ENCODE measurements at regions not wholly inside any gene's neighbourhood (a gene's known extent, or its start where the extent isn't known, plus 50 kb on each side); places are given as distances from the start of the nearest gene placed in this dataset.

DNA sequence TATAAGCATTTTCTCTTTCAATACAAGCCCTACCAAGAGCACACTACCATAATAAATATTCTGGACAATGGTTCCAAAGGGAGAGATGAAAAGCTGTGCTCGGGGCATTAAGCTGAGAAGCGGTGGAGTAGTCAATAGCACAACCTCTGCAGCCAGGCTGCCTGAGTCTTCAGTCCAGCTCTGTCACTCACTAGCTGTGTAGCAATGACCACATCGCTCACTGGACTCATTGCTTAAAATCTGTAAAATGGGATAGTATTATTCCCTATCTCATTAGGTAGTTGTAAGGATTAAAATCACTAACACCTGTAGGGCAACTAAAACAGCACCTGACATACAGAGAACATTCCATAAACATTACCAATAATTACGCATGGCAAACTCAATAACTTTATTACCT, 199.9 kb upstream of the KLF14 start (continued):
- TF ChIP-seq ZNF317 (CRISPR knock-in tag; IDR thresholded peaks at IDR 0.05; ENCODE audit: borderline replicate concordance, low read depth), result no peak
- no peak for TF ChIP-seq JUN (CRISPR knock-in tag; IDR thresholded peaks at IDR 0.05)

- no peaks in the 10 kb centered on the region for H3K9me3 Mint-ChIP-seq
- no peaks in the 10 kb centered on the region for H3K36me3 Mint-ChIP-seq
- CTCF ChIA-PET, result interaction anchor here (0.9 to 2.7 kb wide), 3 partner anchors 24 to 47 kb away, joined by 3 to 17 read pairs (median 3); no protein-coding TSS in a partner anchor
- H3K27ac Mint-ChIP-seq, result no peak overlapping the region; the same call in 1 of the 2 replicates
- peaks cover 15% of the 10 kb centered on the region for H3K4me1 Mint-ChIP-seq
- no peaks in the 10 kb centered on the region for H3K27me3 Mint-ChIP-seq (ENCODE audit: low read depth)
- no peak overlapping the region for H3K4me3 Mint-ChIP-seq
- DNase-seq (ENCODE audit: low spot score) (no peak), ATAC-seq (no peak)
- TF ChIP-seq, protein P1, sequence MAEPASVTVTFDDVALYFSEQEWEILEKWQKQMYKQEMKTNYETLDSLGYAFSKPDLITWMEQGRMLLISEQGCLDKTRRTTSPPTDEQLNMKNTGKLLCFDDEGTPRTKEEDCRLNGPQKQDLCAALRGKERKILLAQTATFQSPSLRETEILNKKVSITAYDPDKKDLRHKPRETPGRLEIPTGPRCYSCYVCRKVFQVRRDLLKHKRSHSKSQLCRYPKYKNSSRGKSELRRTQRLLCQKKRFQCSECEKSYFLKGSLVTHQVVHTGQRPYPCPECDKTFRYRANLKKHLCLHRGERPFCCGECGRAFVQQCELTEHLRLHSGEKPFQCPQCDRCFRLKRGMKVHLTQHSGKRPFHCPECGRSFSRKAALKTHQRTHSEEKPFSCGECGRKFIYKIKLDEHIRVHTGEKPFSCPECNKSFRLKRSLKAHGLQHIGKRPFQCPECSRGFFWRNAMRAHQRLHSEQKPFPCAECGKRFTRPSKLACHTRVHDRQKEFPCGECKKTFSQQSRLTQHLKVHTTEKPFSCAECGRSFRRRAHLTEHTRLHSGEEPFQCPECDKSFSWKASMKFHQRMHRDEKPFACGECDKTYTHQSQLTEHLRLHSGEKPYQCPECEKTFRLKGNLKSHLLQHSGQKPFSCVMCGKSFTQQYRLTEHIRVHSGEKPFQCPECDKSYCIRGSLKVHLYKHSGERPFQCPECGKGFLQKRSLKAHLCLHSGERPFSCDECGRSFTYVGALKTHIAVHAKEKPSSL (CRISPR knock-in tag; conservative IDR thresholded peaks at IDR 0.05), result no peak
- TF ChIP-seq GABPB1 (CRISPR knock-in tag; IDR thresholded peaks at IDR 0.05) (no peak), ZNF317 (CRISPR knock-in tag; IDR thresholded peaks at IDR 0.05; ENCODE audit: borderline replicate concordance, low read depth) (no peak), ZNF263 (CRISPR knock-in tag; IDR thresholded peaks at IDR 0.05; ENCODE audit: low read depth) (no peak), HMGA2 (CRISPR knock-in tag; IDR thresholded peaks at IDR 0.05) (no peak)
- TF ChIP-seq, protein P2, sequence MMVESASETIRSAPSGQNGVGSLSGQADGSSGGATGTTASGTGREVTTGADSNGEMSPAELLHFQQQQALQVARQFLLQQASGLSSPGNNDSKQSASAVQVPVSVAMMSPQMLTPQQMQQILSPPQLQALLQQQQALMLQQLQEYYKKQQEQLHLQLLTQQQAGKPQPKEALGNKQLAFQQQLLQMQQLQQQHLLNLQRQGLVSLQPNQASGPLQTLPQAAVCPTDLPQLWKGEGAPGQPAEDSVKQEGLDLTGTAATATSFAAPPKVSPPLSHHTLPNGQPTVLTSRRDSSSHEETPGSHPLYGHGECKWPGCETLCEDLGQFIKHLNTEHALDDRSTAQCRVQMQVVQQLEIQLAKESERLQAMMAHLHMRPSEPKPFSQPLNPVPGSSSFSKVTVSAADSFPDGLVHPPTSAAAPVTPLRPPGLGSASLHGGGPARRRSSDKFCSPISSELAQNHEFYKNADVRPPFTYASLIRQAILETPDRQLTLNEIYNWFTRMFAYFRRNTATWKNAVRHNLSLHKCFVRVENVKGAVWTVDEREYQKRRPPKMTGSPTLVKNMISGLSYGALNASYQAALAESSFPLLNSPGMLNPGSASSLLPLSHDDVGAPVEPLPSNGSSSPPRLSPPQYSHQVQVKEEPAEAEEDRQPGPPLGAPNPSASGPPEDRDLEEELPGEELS (CRISPR knock-in tag; IDR thresholded peaks at IDR 0.05), result no peak
- TF ChIP-seq, protein P3, sequence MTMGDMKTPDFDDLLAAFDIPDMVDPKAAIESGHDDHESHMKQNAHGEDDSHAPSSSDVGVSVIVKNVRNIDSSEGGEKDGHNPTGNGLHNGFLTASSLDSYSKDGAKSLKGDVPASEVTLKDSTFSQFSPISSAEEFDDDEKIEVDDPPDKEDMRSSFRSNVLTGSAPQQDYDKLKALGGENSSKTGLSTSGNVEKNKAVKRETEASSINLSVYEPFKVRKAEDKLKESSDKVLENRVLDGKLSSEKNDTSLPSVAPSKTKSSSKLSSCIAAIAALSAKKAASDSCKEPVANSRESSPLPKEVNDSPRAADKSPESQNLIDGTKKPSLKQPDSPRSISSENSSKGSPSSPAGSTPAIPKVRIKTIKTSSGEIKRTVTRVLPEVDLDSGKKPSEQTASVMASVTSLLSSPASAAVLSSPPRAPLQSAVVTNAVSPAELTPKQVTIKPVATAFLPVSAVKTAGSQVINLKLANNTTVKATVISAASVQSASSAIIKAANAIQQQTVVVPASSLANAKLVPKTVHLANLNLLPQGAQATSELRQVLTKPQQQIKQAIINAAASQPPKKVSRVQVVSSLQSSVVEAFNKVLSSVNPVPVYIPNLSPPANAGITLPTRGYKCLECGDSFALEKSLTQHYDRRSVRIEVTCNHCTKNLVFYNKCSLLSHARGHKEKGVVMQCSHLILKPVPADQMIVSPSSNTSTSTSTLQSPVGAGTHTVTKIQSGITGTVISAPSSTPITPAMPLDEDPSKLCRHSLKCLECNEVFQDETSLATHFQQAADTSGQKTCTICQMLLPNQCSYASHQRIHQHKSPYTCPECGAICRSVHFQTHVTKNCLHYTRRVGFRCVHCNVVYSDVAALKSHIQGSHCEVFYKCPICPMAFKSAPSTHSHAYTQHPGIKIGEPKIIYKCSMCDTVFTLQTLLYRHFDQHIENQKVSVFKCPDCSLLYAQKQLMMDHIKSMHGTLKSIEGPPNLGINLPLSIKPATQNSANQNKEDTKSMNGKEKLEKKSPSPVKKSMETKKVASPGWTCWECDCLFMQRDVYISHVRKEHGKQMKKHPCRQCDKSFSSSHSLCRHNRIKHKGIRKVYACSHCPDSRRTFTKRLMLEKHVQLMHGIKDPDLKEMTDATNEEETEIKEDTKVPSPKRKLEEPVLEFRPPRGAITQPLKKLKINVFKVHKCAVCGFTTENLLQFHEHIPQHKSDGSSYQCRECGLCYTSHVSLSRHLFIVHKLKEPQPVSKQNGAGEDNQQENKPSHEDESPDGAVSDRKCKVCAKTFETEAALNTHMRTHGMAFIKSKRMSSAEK (CRISPR knock-in tag; IDR thresholded peaks at IDR 0.05; ENCODE audit: borderline replicate concordance), result no peak
- POLR2A ChIA-PET, result no interaction called here
Measured at GRCh38 chr7:130935564-130936157, 201.7 kb upstream of the KLF14 start.

GRCh38 chr7:130936202-130936931, 202.4 kb upstream of the KLF14 start:
- Mint-ChIP-seq H3K27ac (peak overlapping the region; percentile 51), H3K4me1 (peaks cover 22% of the 10 kb centered on the region), H3K9me3 (no peaks in the 10 kb centered on the region), H3K36me3 (no peaks in the 10 kb centered on the region), H3K27me3 (ENCODE audit: low read depth) (no peaks in the 10 kb centered on the region), H3K4me3 (no peak overlapping the region)
- CTCF ChIA-PET, result interaction anchor here (0.9 to 2.7 kb wide), 3 partner anchors 24 to 46 kb away, joined by 3 to 17 read pairs (median 3); no protein-coding TSS in a partner anchor
- POLR2A ChIA-PET, result no interaction called here
- ATAC-seq, result no peak
- DNase-seq (ENCODE audit: low spot score), result no peak
- TF ChIP-seq TEAD1 (CRISPR knock-in tag; IDR thresholded peaks at IDR 0.05) (no peak), SMAD3 (CRISPR knock-in tag; IDR thresholded peaks at IDR 0.05; ENCODE audit: borderline replicate concordance) (no peak), SP1 (CRISPR knock-in tag; conservative IDR thresholded peaks at IDR 0.05) (no peak), NFE2L1 (CRISPR knock-in tag; IDR thresholded peaks at IDR 0.05) (no peak), ELF4 (CRISPR knock-in tag; IDR thresholded peaks at IDR 0.05; ENCODE audit: low read depth) (no peak), PRRX2 (CRISPR knock-in tag; IDR thresholded peaks at IDR 0.05) (no peak), EMX1 (CRISPR knock-in tag; IDR thresholded peaks at IDR 0.05) (no peak), ZNF121 (CRISPR knock-in tag; IDR thresholded peaks at IDR 0.05) (no peak), ZNF219 (CRISPR knock-in tag; IDR thresholded peaks at IDR 0.05; ENCODE audit: borderline replicate concordance) (no peak), USF2 (CRISPR knock-in tag; IDR thresholded peaks at IDR 0.05) (no peak)
- TF ChIP-seq, protein P1 (CRISPR knock-in tag; conservative IDR thresholded peaks at IDR 0.05), result no peak
- TF ChIP-seq, protein P4, sequence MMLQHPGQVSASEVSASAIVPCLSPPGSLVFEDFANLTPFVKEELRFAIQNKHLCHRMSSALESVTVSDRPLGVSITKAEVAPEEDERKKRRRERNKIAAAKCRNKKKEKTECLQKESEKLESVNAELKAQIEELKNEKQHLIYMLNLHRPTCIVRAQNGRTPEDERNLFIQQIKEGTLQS (CRISPR knock-in tag; conservative IDR thresholded peaks at IDR 0.05), result no peak

All from WTC11 (cell line).